Omental fat pad (tissue), 3 donors: ENCODE measurements at regions not wholly inside any gene's neighbourhood (a gene's known extent, or its start where the extent isn't known, plus 50 kb on each side); places are given as distances from the start of the nearest gene placed in this dataset.

Source experiments
- ATAC-seq: fragments of 150-250 bp; one replicate; pipeline ENCODE4 v1.9.1; 2016; ENCODE audit warnings: mild to moderate bottlenecking, moderate library complexity; ENCODE audit not compliant: low FRiP score
- DNase-seq: peaks from one replicate; pipeline ENCODE4 v3.0.0-alpha.2; 2019; ENCODE audit warnings: low spot score
- TF ChIP-seq, protein P1 (sequence below), 3 donors: fragments of 450-650 bp; IDR thresholded peaks; one replicate each; pipeline ENCODE4 v1.5.1; 2016 to 2017; ENCODE audit warnings: antibody characterized with exemption in 3 of 3, mild to moderate bottlenecking in 3 of 3, moderate library complexity in 2 of 3

- TF ChIP-seq, protein P1, sequence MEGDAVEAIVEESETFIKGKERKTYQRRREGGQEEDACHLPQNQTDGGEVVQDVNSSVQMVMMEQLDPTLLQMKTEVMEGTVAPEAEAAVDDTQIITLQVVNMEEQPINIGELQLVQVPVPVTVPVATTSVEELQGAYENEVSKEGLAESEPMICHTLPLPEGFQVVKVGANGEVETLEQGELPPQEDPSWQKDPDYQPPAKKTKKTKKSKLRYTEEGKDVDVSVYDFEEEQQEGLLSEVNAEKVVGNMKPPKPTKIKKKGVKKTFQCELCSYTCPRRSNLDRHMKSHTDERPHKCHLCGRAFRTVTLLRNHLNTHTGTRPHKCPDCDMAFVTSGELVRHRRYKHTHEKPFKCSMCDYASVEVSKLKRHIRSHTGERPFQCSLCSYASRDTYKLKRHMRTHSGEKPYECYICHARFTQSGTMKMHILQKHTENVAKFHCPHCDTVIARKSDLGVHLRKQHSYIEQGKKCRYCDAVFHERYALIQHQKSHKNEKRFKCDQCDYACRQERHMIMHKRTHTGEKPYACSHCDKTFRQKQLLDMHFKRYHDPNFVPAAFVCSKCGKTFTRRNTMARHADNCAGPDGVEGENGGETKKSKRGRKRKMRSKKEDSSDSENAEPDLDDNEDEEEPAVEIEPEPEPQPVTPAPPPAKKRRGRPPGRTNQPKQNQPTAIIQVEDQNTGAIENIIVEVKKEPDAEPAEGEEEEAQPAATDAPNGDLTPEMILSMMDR (IDR thresholded peaks at IDR 0.05) = no peak
- DNase-seq = no peak
- no peak for ATAC-seq
These were observed 74.8 kb upstream of the LGALSL start for GRCh38 chr2:64379186-64379585.

- no peak for ATAC-seq
- TF ChIP-seq, protein P1 (IDR thresholded peaks at IDR 0.05) = no peak
- DNase-seq = no peak
These were observed 73.0 kb upstream of the LGALSL start for GRCh38 chr2:64380853-64381527.

GRCh38 chr2:64383016-64383591 lies 70.9 kb upstream of the LGALSL start:
- DNase-seq (no peak), ATAC-seq (no peak)
- TF ChIP-seq, protein P1 (IDR thresholded peaks at IDR 0.05) = no peak

- ATAC-seq (no peak), DNase-seq (no peak)
- TF ChIP-seq, protein P1 (IDR thresholded peaks at IDR 0.05) = no peak
These were observed 70.1 kb upstream of the LGALSL start for GRCh38 chr2:64383881-64384280.

GRCh38 chr2:64386676-64387075 lies 67.3 kb upstream of the LGALSL start:
- TF ChIP-seq, protein P1 (IDR thresholded peaks at IDR 0.05) = no peak
- no peak for ATAC-seq

DNA sequence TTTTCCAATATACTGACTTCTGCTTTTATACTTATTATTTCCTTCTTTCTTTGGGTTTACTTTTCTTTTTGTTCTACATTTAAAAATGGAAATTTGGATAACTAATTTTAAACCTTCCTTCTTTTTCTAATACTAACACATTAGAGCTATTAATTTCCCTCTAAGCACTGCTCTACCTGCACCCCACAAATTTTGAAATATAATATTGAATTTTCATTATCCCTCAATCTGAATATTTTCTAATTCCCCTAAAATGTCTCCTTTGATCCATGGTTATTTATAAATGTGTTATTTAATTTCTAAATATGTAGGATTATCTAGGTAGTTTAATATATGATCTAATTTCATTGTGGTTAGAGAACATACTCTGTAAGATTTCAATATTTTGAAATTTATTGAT lies 63.4 kb upstream of the LGALSL start:
- ATAC-seq (no peak), DNase-seq (no peak)
- TF ChIP-seq, protein P1 (IDR thresholded peaks at IDR 0.05) = no peak

More at GRCh38 chr2:64386676-64387075, 67.3 kb upstream of the LGALSL start:
- DNase-seq = no peak

GRCh38 chr2:64391424-64391823 lies 62.5 kb upstream of the LGALSL start:
- TF ChIP-seq, protein P1 (IDR thresholded peaks at IDR 0.05) = no peak
- DNase-seq (no peak), ATAC-seq (no peak)
